PC-9 (cell line): ENCODE measurements at regions not wholly inside any gene's neighbourhood (a gene's known extent, or its start where the extent isn't known, plus 50 kb on each side); places are given as distances from the start of the nearest gene placed in this dataset.
A peak's percentile ranks its signal among the peaks of the same experiment; 100 is the strongest.

ENCODE experiments used
- BruUV-seq: library from RNA; stranded (reverse); fragments of 400-500 nt; replicated peaks from 2 replicates; lab custom pipeline; 2021; lab: Mats Ljungman, UMichigan
- CTCF ChIA-PET: fragments of 300-600 bp; sonication (Branson Sonifier 250); formaldehyde crosslinking; loops from one replicate; lab custom pipeline; 2022; ENCODE audit warnings: antibody characterized with exemption; lab: Charles Lee
- POLR2A ChIA-PET: fragments of 300-600 bp; sonication (Branson Sonifier 250); formaldehyde crosslinking; loops from one replicate; lab custom pipeline; 2022; ENCODE audit warnings: antibody characterized with exemption; ENCODE audit not compliant: unreplicated experiment; lab: Charles Lee
- DNase-seq, 2 experiments: peaks; one replicate each; pipeline versions ENCODE4 v3.0.0 to v3.0.0-alpha.2; 2015 to 2022; ENCODE audit warnings: mixed read lengths in 1 of 2
- H2AFZ ChIP-seq: fragments of 200-600 bp; sonication (generic); 2 replicates; pipeline ENCODE4 v1.8.1; 2017; ENCODE audit warnings: antibody characterized with exemption
- H3F3A ChIP-seq: fragments of 200-600 bp; sonication (generic); 2 replicates; pipeline ENCODE4 v1.8.1; 2017; ENCODE audit warnings: antibody characterized with exemption, mild to moderate bottlenecking, low read depth; ENCODE audit not compliant: insufficient read depth
- H3K27ac ChIP-seq: fragments of 200-600 bp; sonication (generic); 2 replicates; pipeline ENCODE4 v1.6.1; 2016; ENCODE audit warnings: mixed run types
- H3K27me3 ChIP-seq: fragments of 200-600 bp; sonication (generic); 2 replicates; pipeline ENCODE4 v1.6.1; 2016; ENCODE audit warnings: low read depth, mixed run types; ENCODE audit not compliant: insufficient read depth
- H3K36me3 ChIP-seq: fragments of 200-600 bp; sonication (generic); 2 replicates; pipeline ENCODE4 v1.6.1; 2016; ENCODE audit warnings: low read depth, mixed run types
- H3K4me1 ChIP-seq: fragments of 200-600 bp; sonication (generic); replicated peaks from 2 replicates; pipeline ENCODE4 v1.6.1; 2016; ENCODE audit warnings: mixed run types; ENCODE audit not compliant: insufficient read depth
- H3K4me2 ChIP-seq: fragments of 200-600 bp; sonication (generic); 2 replicates; pipeline ENCODE4 v1.6.1; 2017; ENCODE audit warnings: mixed run types
- H3K4me3 ChIP-seq: fragments of 200-600 bp; sonication (generic); 2 replicates; pipeline ENCODE4 v1.6.1; 2016; ENCODE audit warnings: mixed run types
- H3K79me2 ChIP-seq: fragments of 200-600 bp; sonication (generic); 2 replicates; pipeline ENCODE4 v1.6.1; 2017; ENCODE audit warnings: low read depth, mixed run types
- H3K9me2 ChIP-seq: fragments of 200-600 bp; sonication (generic); 2 replicates; pipeline ENCODE4 v1.8.1; 2017; ENCODE audit warnings: mild to moderate bottlenecking; ENCODE audit not compliant: insufficient read depth
- H3K9me3 ChIP-seq: fragments of 200-600 bp; sonication (generic); 2 replicates; pipeline ENCODE4 v1.8.1; 2016; ENCODE audit warnings: low read depth; ENCODE audit not compliant: insufficient read depth
- H4K20me1 ChIP-seq: fragments of 200-600 bp; sonication (generic); 2 replicates; pipeline ENCODE4 v1.8.1; 2017; ENCODE audit not compliant: insufficient read depth
- EZH2 ChIP-seq: fragments of 200-600 bp; sonication (generic); IDR thresholded peaks from 2 replicates; pipeline ENCODE4 v1.8.0; 2017; ENCODE audit warnings: antibody characterized with exemption, low read depth
- intact Hi-C: fragments of 100-400 bp; cut with micrococcal nuclease; formaldehyde crosslinking; loops from one replicate; pipeline ENCODE4 v1.10.0; 2022; ENCODE audit not compliant: unreplicated experiment
- TF ChIP-seq, protein P1 (sequence below): fragments of 200-600 bp; sonication (generic); conservative IDR thresholded peaks from 2 replicates; pipeline ENCODE4 v1.6.1; 2017; ENCODE audit warnings: mixed run types, antibody characterized with exemption, mild to moderate bottlenecking, moderate library complexity

DNA sequence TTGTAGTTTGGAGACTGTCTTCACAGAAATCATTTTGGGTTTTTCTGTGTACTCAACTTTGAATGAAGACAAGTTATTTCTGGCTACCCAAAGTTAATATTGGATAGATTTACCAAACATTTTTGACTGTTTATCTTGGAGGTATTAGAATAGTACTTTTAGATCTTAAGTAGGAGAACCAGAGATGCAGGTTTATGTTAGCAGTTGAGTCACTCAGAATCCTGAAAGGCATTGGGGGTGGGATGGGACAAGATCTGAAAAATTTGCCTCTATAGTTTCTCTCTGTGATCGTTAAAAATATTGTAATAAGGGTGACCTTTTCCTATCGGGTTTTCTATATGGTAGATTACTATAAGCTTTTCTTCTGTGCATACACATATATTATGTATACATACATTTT is 112.3 kb downstream of the TTC6 start:
- TF ChIP-seq EZH2 = no peak
- TF ChIP-seq, protein P1, sequence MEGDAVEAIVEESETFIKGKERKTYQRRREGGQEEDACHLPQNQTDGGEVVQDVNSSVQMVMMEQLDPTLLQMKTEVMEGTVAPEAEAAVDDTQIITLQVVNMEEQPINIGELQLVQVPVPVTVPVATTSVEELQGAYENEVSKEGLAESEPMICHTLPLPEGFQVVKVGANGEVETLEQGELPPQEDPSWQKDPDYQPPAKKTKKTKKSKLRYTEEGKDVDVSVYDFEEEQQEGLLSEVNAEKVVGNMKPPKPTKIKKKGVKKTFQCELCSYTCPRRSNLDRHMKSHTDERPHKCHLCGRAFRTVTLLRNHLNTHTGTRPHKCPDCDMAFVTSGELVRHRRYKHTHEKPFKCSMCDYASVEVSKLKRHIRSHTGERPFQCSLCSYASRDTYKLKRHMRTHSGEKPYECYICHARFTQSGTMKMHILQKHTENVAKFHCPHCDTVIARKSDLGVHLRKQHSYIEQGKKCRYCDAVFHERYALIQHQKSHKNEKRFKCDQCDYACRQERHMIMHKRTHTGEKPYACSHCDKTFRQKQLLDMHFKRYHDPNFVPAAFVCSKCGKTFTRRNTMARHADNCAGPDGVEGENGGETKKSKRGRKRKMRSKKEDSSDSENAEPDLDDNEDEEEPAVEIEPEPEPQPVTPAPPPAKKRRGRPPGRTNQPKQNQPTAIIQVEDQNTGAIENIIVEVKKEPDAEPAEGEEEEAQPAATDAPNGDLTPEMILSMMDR = no peak
- POLR2A ChIA-PET = no interaction called here
- intact Hi-C loops = loop anchor here (2.0 kb wide), 1 partner anchor 167 kb away; no protein-coding TSS in a partner anchor
- no peaks in the 10 kb centered on the region for H4K20me1 ChIP-seq
- BruUV-seq = no TSS peak
- H3K9me3 ChIP-seq = no peaks in the 10 kb centered on the region
- no peaks in the 10 kb centered on the region for H3K36me3 ChIP-seq
- peaks cover 8% of the 10 kb centered on the region; the same call in 1 of the 2 replicates for H3K4me1 ChIP-seq
- no peaks in the 10 kb centered on the region for H3F3A ChIP-seq
- H3K4me3 ChIP-seq = no peak overlapping the region
- H3K27me3 ChIP-seq = no peaks in the 10 kb centered on the region
- no peak overlapping the region for H2AFZ ChIP-seq
- CTCF ChIA-PET = no interaction called here
- H3K79me2 ChIP-seq = no peaks in the 10 kb centered on the region
- peak; percentile 0 to 38 for DNase-seq
- H3K4me2 ChIP-seq = peak overlapping the region; percentile 3; the same call in 1 of the 2 replicates
- H3K9me2 ChIP-seq = no peaks in the 10 kb centered on the region
- H3K27ac ChIP-seq = no peak overlapping the region

DNA sequence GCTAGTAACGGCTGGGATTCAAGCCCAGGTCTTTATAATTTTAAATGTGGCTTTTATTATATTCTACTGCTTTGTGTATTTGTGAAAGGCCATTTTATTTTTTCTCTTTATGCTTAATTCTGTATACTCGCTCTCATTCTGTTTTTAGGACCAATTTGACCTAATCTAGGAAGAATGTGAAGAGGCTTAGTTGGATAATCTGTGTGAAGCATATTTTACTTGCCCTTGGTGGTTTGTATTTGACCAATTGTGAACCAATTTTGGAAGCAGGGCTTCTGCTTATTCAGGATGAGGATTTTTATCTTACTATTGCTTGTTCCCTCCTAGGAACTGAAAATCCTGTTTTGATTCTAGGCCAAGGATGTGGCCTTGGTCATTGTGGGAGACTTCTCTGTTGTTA is 113.1 kb downstream of the TTC6 start:
- H3F3A ChIP-seq = no peaks in the 10 kb centered on the region
- no peak for DNase-seq
- no peaks in the 10 kb centered on the region for H4K20me1 ChIP-seq
- H3K27ac ChIP-seq = no peak overlapping the region
- H3K4me3 ChIP-seq = no peak overlapping the region
- ChIA-PET POLR2A (no interaction called here), CTCF (no interaction called here)
- H2AFZ ChIP-seq = no peak overlapping the region
- no peaks in the 10 kb centered on the region for H3K9me3 ChIP-seq
- H3K4me2 ChIP-seq = no peak overlapping the region
- H3K79me2 ChIP-seq = no peaks in the 10 kb centered on the region
- H3K36me3 ChIP-seq = no peaks in the 10 kb centered on the region
- TF ChIP-seq, protein P1 = no peak
- TF ChIP-seq EZH2 = no peak
- no peaks in the 10 kb centered on the region for H3K9me2 ChIP-seq
- no peaks in the 10 kb centered on the region for H3K27me3 ChIP-seq
- intact Hi-C loops = loop anchor here (2.0 kb wide), 1 partner anchor 166 kb away; no protein-coding TSS in a partner anchor
- no TSS peak for BruUV-seq
- H3K4me1 ChIP-seq = peaks cover 8% of the 10 kb centered on the region; the same call in 1 of the 2 replicates

DNA sequence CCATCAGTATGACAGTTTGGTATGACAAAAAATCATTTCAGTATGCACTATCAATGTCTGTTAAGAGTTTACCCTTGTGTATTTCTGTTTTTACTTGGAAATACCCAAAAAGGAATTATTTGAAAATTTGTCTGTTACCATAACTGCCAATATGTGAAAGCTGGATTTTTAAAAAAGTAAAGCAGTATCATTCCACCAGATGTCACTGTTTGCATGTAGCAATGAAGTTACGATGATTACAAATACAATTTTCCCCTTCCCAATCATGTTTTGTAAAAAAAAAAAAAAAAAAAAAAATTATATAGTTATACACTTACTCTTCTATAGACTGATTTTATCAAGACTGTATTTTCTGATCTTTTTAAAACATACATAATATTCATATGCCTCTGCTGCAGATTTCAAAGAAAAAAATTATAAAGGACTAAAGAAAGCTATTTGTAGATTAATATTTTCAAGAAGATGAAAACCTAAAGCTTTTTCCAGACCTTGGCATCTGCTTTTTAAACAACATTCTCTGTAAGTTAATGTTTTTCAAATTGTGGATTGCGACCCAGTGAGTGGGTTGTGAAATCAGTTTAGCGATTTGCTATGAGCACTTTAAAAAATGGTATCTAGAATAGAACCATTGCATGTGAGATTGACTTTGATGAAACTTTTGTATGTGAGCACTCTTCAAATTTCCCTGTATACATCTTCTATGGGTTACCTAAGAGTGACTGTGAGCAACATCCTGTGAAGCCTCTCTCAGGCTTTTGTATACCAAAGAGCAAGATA is 114.2 kb downstream of the TTC6 start:
- Histone ChIP-seq H3K4me2 (no peak overlapping the region), H4K20me1 (no peaks in the 10 kb centered on the region), H3K27me3 (no peaks in the 10 kb centered on the region), H3K9me2 (no peaks in the 10 kb centered on the region), H3K79me2 (no peaks in the 10 kb centered on the region), H2AFZ (no peak overlapping the region), H3K4me3 (no peak overlapping the region), H3K4me1 (peaks cover 8% of the 10 kb centered on the region; the same call in 1 of the 2 replicates), H3K9me3 (no peaks in the 10 kb centered on the region), H3K27ac (no peak overlapping the region), H3F3A (no peaks in the 10 kb centered on the region), H3K36me3 (no peaks in the 10 kb centered on the region)
- intact Hi-C loops = loop anchor here (2.0 to 10.0 kb wide), 2 partner anchors 165 to 465 kb away; no protein-coding TSS in a partner anchor
- TF ChIP-seq EZH2 = no peak
- TF ChIP-seq, protein P1 = peak; percentile 53
- no peak for DNase-seq
- ChIA-PET POLR2A (interaction anchor here (0.7 kb wide), 1 partner anchor 12 kb away, joined by 3 read pairs; no protein-coding TSS in a partner anchor), CTCF (interaction anchor here (0.5 to 0.9 kb wide), 3 partner anchors 9 to 337 kb away, joined by 3 to 8 read pairs (median 3); no protein-coding TSS in a partner anchor)
- BruUV-seq = no TSS peak
